Naive thymus-derived CD4-positive, alpha-beta T cell (primary cell): ENCODE measurements at regions not wholly inside any gene's neighbourhood (a gene's known extent, or its start where the extent isn't known, plus 50 kb on each side); places are given as distances from the start of the nearest gene placed in this dataset. TPM values are rescaled to one million over a fixed set of nuclear protein-coding genes. Genes with fewer than 3 reads are reported as not detected.
A peak's percentile ranks its signal among the peaks of the same experiment; 100 is the strongest.

Source experiments
- ATAC-seq: fragments of 150-1000 bp; cut with Tn5 transposase; 2 replicates; pipeline ENCODE4 v1.10.0; 2021; ENCODE audit warnings: mild to moderate bottlenecking, moderate library complexity
- CTCF ChIA-PET: fragments of 350-600 bp; sonication (Branson Sonifier 250); formaldehyde crosslinking; loops from one replicate; lab custom pipeline; 2021; ENCODE audit warnings: antibody characterized with exemption; lab: Charles Lee
- POLR2A ChIA-PET: fragments of 350-600 bp; sonication (Branson Sonifier 250); formaldehyde crosslinking; loops from one replicate; lab custom pipeline; 2021; ENCODE audit warnings: antibody characterized with exemption, inconsistent platforms; lab: Charles Lee
- DNase-seq, 9 donors: peaks; one replicate each; pipeline versions ENCODE4 v3.0.0 to v3.0.0-alpha.2; 2020 to 2022; ENCODE audit warnings: mixed read lengths in 1 of 9
- H3K27ac ChIP-seq: one replicate; pipeline ENCODE4 v1.7.0; 2013; ENCODE audit warnings: mild to moderate bottlenecking, low read depth, low read length, moderate library complexity
- H3K27me3 ChIP-seq, 2 donors: one replicate each; pipeline ENCODE4 v1.7.0; 2013; ENCODE audit warnings: low read length in 2 of 2, mild to moderate bottlenecking in 2 of 2, moderate library complexity in 2 of 2; ENCODE audit not compliant: control insufficient read depth in 2 of 2, insufficient read depth in 2 of 2
- H3K36me3 ChIP-seq, 3 experiments: 1 replicate in 2 of 3; 2 replicates in 1 of 3; pipeline ENCODE4 v1.7.0; 2013; ENCODE audit warnings: low read length in 3 of 3, mild to moderate bottlenecking in 3 of 3, moderate library complexity in 1 of 3; ENCODE audit not compliant: insufficient read depth in 3 of 3, control insufficient read depth in 2 of 3
- H3K4me1 ChIP-seq, 2 donors: one replicate each; pipeline ENCODE4 v1.7.0; 2013; ENCODE audit warnings: low read length in 2 of 2, mild to moderate bottlenecking in 2 of 2, moderate library complexity in 1 of 2; ENCODE audit not compliant: control insufficient read depth in 2 of 2, insufficient read depth in 2 of 2
- H3K4me3 ChIP-seq: 2 replicates; pipeline ENCODE4 v1.7.0; 2013; ENCODE audit warnings: mild to moderate bottlenecking, low read length
- H3K9me3 ChIP-seq, 3 experiments: 1 replicate in 2 of 3; 2 replicates in 1 of 3; pipeline ENCODE4 v1.7.0; 2013; ENCODE audit warnings: low read length in 3 of 3; ENCODE audit not compliant: control insufficient read depth in 2 of 3
- H3K27ac Mint-ChIP-seq, 9 donors: one replicate each; pipeline ENCODE4 v1.8.0; 2020 to 2022; ENCODE audit warnings: mixed read lengths in 9 of 9, mild to moderate bottlenecking in 8 of 9, moderate library complexity in 5 of 9, inconsistent platforms in 2 of 9
- H3K27me3 Mint-ChIP-seq, 5 donors: one replicate each; pipeline ENCODE4 v1.8.0; 2021 to 2022; ENCODE audit warnings: mixed read lengths in 5 of 5, mild to moderate bottlenecking in 1 of 5
- H3K36me3 Mint-ChIP-seq, 5 donors: one replicate each; pipeline ENCODE4 v1.8.0; 2020 to 2022; ENCODE audit warnings: mixed read lengths in 5 of 5, mild to moderate bottlenecking in 3 of 5, inconsistent platforms in 1 of 5
- H3K4me1 Mint-ChIP-seq, 7 donors: one replicate each; pipeline ENCODE4 v1.8.0; 2020 to 2022; ENCODE audit warnings: mixed read lengths in 7 of 7, mild to moderate bottlenecking in 3 of 7, inconsistent platforms in 1 of 7
- H3K4me3 Mint-ChIP-seq, 10 donors: one replicate each; pipeline ENCODE4 v1.8.0; 2020 to 2022; ENCODE audit warnings: mild to moderate bottlenecking in 10 of 10, mixed read lengths in 10 of 10, moderate library complexity in 6 of 10, inconsistent platforms in 2 of 10
- H3K9me3 Mint-ChIP-seq, 11 donors: one replicate each; pipeline ENCODE4 v1.8.0; 2020 to 2022; ENCODE audit warnings: mixed read lengths in 11 of 11, mild to moderate bottlenecking in 4 of 11, inconsistent platforms in 1 of 11, moderate library complexity in 1 of 11
- intact Hi-C, 2 donors: fragments of 100-400 bp; cut with micrococcal nuclease; formaldehyde crosslinking; loops; one replicate each; pipeline ENCODE4 v1.15.1; 2023
- microRNA-seq: library from miRNA; unstranded; fragments of <30 nt; microRNA quantifications from one replicate; pipeline ENCODE4 v1.2.0, GENCODE V29; 2022; ENCODE audit warnings: borderline microRNAs expressed

GRCh38 chr1:37410815-37411214 lies 63.6 kb upstream of the ZC3H12A start:
- DNase-seq (peak in 1 of 9 donors; percentile 28), ATAC-seq (no peak)
- Histone ChIP-seq H3K4me1 (no peaks in the 10 kb centered on the region), H3K4me3 (no peak overlapping the region), H3K36me3 (no peaks in the 10 kb centered on the region), H3K27ac (no peak overlapping the region), H3K9me3 (no peaks in the 10 kb centered on the region), H3K27me3 (no peaks in the 10 kb centered on the region)
- CTCF ChIA-PET, result no interaction called here
- H3K27me3 Mint-ChIP-seq, result peaks cover 0 to 31% (median 8%) of the 10 kb centered on the region in 5 donors
- intact Hi-C loops, result no loop called here
- H3K4me1 Mint-ChIP-seq, result no peaks in the 10 kb centered on the region
- POLR2A ChIA-PET, result no interaction called here
- H3K4me3 Mint-ChIP-seq, result no peak overlapping the region
- H3K36me3 Mint-ChIP-seq, result peaks cover 0 to 4% (median 0%) of the 10 kb centered on the region in 5 donors
- H3K27ac Mint-ChIP-seq, result no peak overlapping the region
- H3K9me3 Mint-ChIP-seq, result peaks cover 0 to 6% (median 3%) of the 10 kb centered on the region in 11 donors

- Mint-ChIP-seq H3K4me1 (no peaks in the 10 kb centered on the region), H3K4me3 (no peak overlapping the region), H3K27ac (no peak overlapping the region), H3K36me3 (peaks cover 0 to 4% (median 0%) of the 10 kb centered on the region in 5 donors), H3K9me3 (peaks cover 0 to 9% (median 4%) of the 10 kb centered on the region in 11 donors), H3K27me3 (peaks cover 4 to 17% (median 11%) of the 10 kb centered on the region in 5 donors)
- Histone ChIP-seq H3K4me3 (no peak overlapping the region), H3K27ac (no peak overlapping the region), H3K27me3 (no peaks in the 10 kb centered on the region), H3K4me1 (no peaks in the 10 kb centered on the region), H3K9me3 (no peaks in the 10 kb centered on the region), H3K36me3 (no peaks in the 10 kb centered on the region)
- no peak for DNase-seq
- ChIA-PET CTCF (no interaction called here), POLR2A (no interaction called here)
- intact Hi-C loops, result no loop called here
- ATAC-seq, result peak; percentile 20
These were observed 58.7 kb upstream of the ZC3H12A start for GRCh38 chr1:37415611-37416244.

GRCh38 chr1:37420456-37420855 lies 53.9 kb upstream of the ZC3H12A start:
- no peak for ATAC-seq
- Mint-ChIP-seq H3K4me1 (no peaks in the 10 kb centered on the region), H3K27ac (no peak overlapping the region), H3K36me3 (peaks cover 0 to 3% (median 0%) of the 10 kb centered on the region in 5 donors), H3K27me3 (peaks cover 4 to 18% (median 15%) of the 10 kb centered on the region in 5 donors), H3K9me3 (peaks cover 0 to 7% (median 4%) of the 10 kb centered on the region in 11 donors), H3K4me3 (no peak overlapping the region)
- Histone ChIP-seq H3K27me3 (no peaks in the 10 kb centered on the region), H3K4me1 (no peaks in the 10 kb centered on the region), H3K36me3 (no peaks in the 10 kb centered on the region), H3K9me3 (no peaks in the 10 kb centered on the region), H3K27ac (no peak overlapping the region), H3K4me3 (no peak overlapping the region)
- intact Hi-C loops, result no loop called here
- ChIA-PET CTCF (no interaction called here), POLR2A (no interaction called here)
- no peak for DNase-seq

DNA sequence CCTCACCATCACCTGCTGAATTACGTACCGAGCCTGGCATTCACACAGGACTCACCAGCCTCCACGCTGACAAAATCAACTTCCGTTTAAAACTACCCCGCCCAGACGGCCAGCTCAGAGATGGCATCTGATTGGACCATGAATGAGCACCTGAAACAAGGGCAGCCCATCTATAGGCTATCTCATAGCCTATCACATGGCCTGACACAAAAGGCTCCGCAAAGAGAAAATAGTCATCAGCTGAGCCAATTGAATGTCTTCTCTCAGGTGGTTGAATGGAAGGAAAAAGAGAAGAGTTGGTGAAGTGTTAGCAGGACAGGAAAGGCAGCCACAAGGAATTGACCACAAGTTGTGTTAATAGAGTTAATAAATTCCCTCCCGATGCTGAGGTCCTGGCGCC lies 50.6 kb upstream of the ZC3H12A start:
- Histone ChIP-seq H3K27me3 (no peaks in the 10 kb centered on the region), H3K36me3 (no peaks in the 10 kb centered on the region), H3K9me3 (no peaks in the 10 kb centered on the region), H3K27ac (no peak overlapping the region), H3K4me1 (no peaks in the 10 kb centered on the region), H3K4me3 (no peak overlapping the region)
- Mint-ChIP-seq H3K36me3 (no peaks in the 10 kb centered on the region), H3K4me3 (no peak overlapping the region), H3K4me1 (no peaks in the 10 kb centered on the region), H3K27ac (no peak overlapping the region), H3K27me3 (peaks cover 4 to 25% (median 13%) of the 10 kb centered on the region in 5 donors), H3K9me3 (peaks cover 0 to 1% (median 0%) of the 10 kb centered on the region in 11 donors)
- no peak for ATAC-seq
- intact Hi-C loops, result no loop called here
- no peak for DNase-seq
- ChIA-PET CTCF (interaction anchor here (1.2 kb wide), 1 partner anchor 12 kb away, joined by 3 read pairs; no protein-coding TSS in a partner anchor), POLR2A (no interaction called here)

DNA sequence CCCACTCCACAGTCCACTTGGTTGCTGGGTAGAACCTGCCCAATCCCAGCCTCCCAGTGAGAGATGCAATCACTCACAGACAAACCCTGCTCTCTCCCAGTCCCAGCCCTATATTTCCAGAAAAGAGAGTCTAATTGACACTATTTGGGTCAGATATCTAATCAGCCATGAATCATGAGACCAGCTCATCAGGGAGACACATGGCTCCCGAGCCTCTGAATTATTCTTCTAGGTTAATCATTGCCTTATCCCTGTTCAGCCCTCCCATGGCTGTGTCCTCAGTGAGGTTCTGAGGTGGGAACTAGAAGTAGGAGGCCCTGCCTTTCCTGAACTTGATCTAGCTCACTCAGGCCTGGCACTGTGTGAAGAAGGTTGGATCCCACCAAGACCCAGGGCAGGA lies 49.9 kb upstream of the ZC3H12A start:
- H3K9me3 ChIP-seq, result no peaks in the 10 kb centered on the region

More for the DNA sequence above, 49.9 kb upstream of the ZC3H12A start:
- H3K4me1 Mint-ChIP-seq, result no peaks in the 10 kb centered on the region
- H3K36me3 ChIP-seq, result no peaks in the 10 kb centered on the region
- CTCF ChIA-PET, result interaction anchor here (1.2 kb wide), 1 partner anchor 11 kb away, joined by 3 read pairs; no protein-coding TSS in a partner anchor
- ATAC-seq (no peak), DNase-seq (no peak)
- H3K27me3 Mint-ChIP-seq, result peaks cover 4 to 25% (median 16%) of the 10 kb centered on the region in 5 donors
- no peak overlapping the region for H3K27ac Mint-ChIP-seq
- H3K4me3 ChIP-seq, result no peak overlapping the region
- no peak overlapping the region for H3K4me3 Mint-ChIP-seq
- no peaks in the 10 kb centered on the region for H3K4me1 ChIP-seq
- H3K36me3 Mint-ChIP-seq, result no peaks in the 10 kb centered on the region
- H3K9me3 Mint-ChIP-seq, result peaks cover 0 to 1% (median 0%) of the 10 kb centered on the region in 11 donors
- H3K27me3 ChIP-seq, result no peaks in the 10 kb centered on the region
- POLR2A ChIA-PET, result no interaction called here
- H3K27ac ChIP-seq, result no peak overlapping the region
- intact Hi-C loops, result no loop called here

Small RNA genes lying in the stretch of these regions (microRNA-seq; reads per million reads assigned to microRNA genes)
- not detected for gene MIR4255
